ENCODE measurements at regions not wholly inside any gene's neighbourhood (a gene's known extent, or its start where the extent isn't known, plus 50 kb on each side); places are given as distances from the start of the nearest gene placed in this dataset.

GRCh38 chr7:25389489-25390106 is 161.3 kb upstream of the NPVF start:
- Mint-ChIP-seq H3K27ac (ENCODE audit: unreplicated experiment) (no peak overlapping the region), H3K4me3 (ENCODE audit: unreplicated experiment) (no peak overlapping the region), H3K36me3 (ENCODE audit: low read depth, unreplicated experiment) (no peaks in the 10 kb centered on the region), H3K27me3 (ENCODE audit: unreplicated experiment) (peaks cover 2% of the 10 kb centered on the region), H3K4me1 (ENCODE audit: unreplicated experiment) (peaks cover 10% of the 10 kb centered on the region), H3K9me3 (ENCODE audit: unreplicated experiment) (no peaks in the 10 kb centered on the region)
- TF ChIP-seq CTCF (IDR thresholded peaks at IDR 0.05; ENCODE audit: unreplicated experiment), result peak; percentile 57
- DNase-seq (ENCODE audit: low spot score), result peak; percentile 35

GRCh38 chr7:25391295-25391861 is 163.1 kb upstream of the NPVF start:
- TF ChIP-seq CTCF (IDR thresholded peaks at IDR 0.05; ENCODE audit: unreplicated experiment), result peak; percentile 52
- Mint-ChIP-seq H3K9me3 (ENCODE audit: unreplicated experiment) (no peaks in the 10 kb centered on the region), H3K4me1 (ENCODE audit: unreplicated experiment) (peaks cover 6% of the 10 kb centered on the region), H3K4me3 (ENCODE audit: unreplicated experiment) (no peak overlapping the region), H3K27ac (ENCODE audit: unreplicated experiment) (no peak overlapping the region), H3K36me3 (ENCODE audit: low read depth, unreplicated experiment) (no peaks in the 10 kb centered on the region), H3K27me3 (ENCODE audit: unreplicated experiment) (peaks cover 2% of the 10 kb centered on the region)
- no peak for DNase-seq (ENCODE audit: low spot score)

GRCh38 chr7:25391961-25392587 is 163.8 kb upstream of the NPVF start:
- Mint-ChIP-seq H3K27me3 (ENCODE audit: unreplicated experiment) (no peaks in the 10 kb centered on the region), H3K36me3 (ENCODE audit: low read depth, unreplicated experiment) (no peaks in the 10 kb centered on the region), H3K4me3 (ENCODE audit: unreplicated experiment) (no peak overlapping the region), H3K4me1 (ENCODE audit: unreplicated experiment) (peaks cover 6% of the 10 kb centered on the region), H3K9me3 (ENCODE audit: unreplicated experiment) (no peaks in the 10 kb centered on the region), H3K27ac (ENCODE audit: unreplicated experiment) (no peak overlapping the region)
- TF ChIP-seq CTCF (IDR thresholded peaks at IDR 0.05; ENCODE audit: unreplicated experiment), result no peak
- DNase-seq (ENCODE audit: low spot score), result no peak

GRCh38 chr7:25392588-25393338 is 164.5 kb upstream of the NPVF start:
- Mint-ChIP-seq H3K4me1 (ENCODE audit: unreplicated experiment) (peaks cover 6% of the 10 kb centered on the region), H3K4me3 (ENCODE audit: unreplicated experiment) (no peak overlapping the region), H3K27me3 (ENCODE audit: unreplicated experiment) (no peaks in the 10 kb centered on the region), H3K36me3 (ENCODE audit: low read depth, unreplicated experiment) (no peaks in the 10 kb centered on the region), H3K27ac (ENCODE audit: unreplicated experiment) (no peak overlapping the region), H3K9me3 (ENCODE audit: unreplicated experiment) (no peaks in the 10 kb centered on the region)
- no peak for DNase-seq (ENCODE audit: low spot score)
- TF ChIP-seq CTCF (IDR thresholded peaks at IDR 0.05; ENCODE audit: unreplicated experiment), result peak; percentile 16
